ENCODE measurements at regions not wholly inside any gene's neighbourhood (a gene's known extent, or its start where the extent isn't known, plus 50 kb on each side); places are given as distances from the start of the nearest gene placed in this dataset.
"Not testable (repeated sequence)": the region's sequence is repeated elsewhere in the genome, so short reads cannot be mapped to it uniquely, and the experiment has no call there.

DNA sequence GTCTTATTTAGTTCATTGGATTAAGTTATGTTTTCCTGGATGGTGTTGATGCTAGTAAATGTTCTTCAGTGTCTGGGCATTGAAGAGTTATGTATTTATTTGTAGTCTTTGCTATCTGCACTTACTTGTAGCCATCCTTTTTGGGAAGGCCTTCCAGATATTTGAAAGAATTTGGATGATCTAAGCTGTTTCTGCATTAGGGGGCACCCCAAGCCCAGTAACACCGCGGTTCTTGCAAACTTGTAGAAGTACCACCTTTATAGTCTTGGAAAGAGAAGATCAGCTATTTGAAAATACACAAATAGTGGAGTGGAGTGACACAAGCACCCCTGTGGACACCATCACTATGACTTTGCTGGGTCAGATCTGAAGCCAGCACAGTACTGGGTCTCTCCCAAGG, 175.9 kb upstream of the KIF2B start:
- DNase-seq (ENCODE audit: missing footprints) (no peak), ATAC-seq (no peak)
- intact Hi-C loops (cut with DNase I) = no loop called here

DNA sequence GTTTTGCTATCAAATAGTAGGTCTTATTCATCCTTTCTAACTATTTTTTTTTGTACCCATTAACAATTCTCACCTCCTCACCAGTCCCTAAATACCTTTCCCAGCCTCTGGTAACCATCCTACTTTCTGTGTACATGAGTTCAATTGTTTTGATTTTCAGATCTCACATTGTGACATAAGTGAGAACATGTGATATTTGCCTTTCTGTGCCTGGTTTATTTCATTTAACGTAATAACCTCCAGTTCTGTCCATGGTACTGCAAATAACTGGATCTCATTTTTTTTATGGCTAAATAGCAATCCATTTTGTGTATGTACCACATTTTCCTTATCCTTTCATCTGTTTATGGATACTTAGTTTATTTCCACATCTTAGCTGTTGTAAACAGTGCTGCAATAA, 181.9 kb upstream of the KIF2B start:
- ATAC-seq (no peak), DNase-seq (ENCODE audit: missing footprints) (no peak)
- intact Hi-C loops (cut with DNase I) = no loop called here

DNA sequence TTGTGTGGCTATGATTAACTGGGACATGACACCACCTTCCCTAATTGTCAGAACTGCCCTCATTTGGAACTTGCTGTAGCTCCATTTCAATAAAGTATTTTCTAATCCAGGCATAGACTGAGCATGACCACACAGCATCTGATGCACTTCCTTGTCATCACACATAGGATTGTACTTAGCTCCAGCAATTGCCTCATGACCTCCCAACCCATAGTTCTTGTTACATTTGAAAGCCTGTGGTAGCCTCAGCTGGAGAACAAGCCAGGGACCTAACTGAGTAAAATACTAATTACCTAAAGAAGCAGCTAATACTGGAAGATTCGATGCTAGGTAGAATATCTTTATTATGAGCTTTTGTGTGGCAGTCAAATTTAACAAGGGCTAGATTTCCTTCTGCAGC, 187.3 kb upstream of the KIF2B start:
- no peak for ATAC-seq
- DNase-seq (ENCODE audit: missing footprints) = no peak
- intact Hi-C loops (cut with DNase I) = no loop called here

DNA sequence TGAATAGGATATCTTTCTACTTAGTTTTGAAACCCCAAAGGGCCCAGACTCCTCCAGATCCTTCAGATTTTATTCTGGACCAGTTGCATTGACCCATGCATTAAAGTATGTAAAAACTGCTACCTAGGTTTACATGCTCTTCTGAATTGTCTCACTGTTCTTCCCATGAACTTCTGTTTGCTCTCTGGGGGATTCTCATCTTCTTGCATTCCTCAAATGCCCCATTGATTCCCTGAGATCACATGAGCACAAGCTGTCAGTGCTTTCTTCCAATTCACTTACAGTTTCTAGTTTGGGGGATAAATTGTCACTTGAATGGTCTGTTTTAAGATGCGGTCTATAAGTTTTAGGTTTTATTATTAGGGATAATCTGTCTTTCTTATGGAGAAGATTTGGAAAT, 188.9 kb upstream of the KIF2B start:
- intact Hi-C loops (cut with DNase I) = no loop called here
- ATAC-seq (no peak), DNase-seq (ENCODE audit: missing footprints) (no peak)

DNA sequence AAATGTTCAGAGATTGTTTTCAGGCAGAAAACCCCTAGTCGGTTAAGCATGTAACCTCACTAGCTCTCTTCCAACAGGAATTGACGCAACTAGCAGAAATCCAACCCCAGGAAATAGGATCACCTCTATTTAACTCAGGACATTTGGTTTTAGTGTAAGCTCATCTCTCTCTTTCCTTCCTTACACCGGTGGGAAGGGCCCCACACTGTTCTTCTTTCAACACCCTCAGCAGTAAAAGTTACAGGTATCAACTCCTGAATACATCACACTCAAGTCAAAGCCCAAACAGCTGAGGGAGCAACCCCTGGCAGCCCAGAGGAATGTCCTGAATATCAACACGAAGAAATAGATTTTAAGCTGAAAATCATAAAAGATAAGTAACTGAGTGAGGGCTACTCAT, 191.2 kb upstream of the KIF2B start:
- no peak for DNase-seq (ENCODE audit: missing footprints)
- intact Hi-C loops (cut with DNase I) = no loop called here
- no peak for ATAC-seq

DNA sequence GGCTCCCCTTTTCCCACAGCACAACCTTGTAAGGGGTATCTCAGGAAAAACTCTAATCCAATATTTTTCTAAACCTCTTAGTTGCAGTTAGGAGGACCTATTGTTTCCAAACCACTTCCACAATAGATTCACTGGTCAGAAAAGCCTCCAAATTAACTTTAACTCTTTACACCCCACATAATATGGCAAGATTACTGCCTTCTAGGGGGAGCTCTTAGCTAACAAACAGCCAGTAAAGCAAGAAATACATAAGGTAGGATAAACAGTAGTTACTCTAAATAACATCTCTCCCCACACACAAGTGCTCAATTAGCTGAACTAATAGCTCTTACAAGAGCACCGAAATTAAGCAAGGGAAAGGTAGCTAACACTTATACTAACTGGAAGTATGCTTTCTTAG, 192.1 kb upstream of the KIF2B start:
- ATAC-seq (no peak), DNase-seq (ENCODE audit: missing footprints) (no peak)
- intact Hi-C loops (cut with DNase I) = no loop called here

DNA sequence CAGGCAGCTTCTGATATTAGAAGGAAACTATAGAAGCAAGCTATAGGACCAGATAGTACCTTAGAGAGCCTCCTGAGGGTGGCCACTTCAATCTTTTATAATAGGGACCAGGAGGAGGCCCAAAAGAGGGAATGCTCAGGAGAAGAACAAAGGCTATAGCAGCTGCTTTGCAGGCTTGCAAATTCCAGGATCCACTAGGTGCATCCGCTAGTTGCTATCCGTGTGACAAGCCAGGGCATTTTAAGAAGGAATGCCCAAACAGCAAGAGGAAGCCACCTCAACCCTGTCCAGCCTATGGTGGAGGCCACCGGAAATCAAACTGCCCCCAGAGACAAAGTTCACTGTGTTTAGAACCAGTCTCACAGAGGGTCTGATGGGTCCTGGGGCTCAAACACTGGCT, 192.6 kb upstream of the KIF2B start:
- no peak for ATAC-seq
- no peak for DNase-seq (ENCODE audit: missing footprints)
- intact Hi-C loops (cut with DNase I) = no loop called here

DNA sequence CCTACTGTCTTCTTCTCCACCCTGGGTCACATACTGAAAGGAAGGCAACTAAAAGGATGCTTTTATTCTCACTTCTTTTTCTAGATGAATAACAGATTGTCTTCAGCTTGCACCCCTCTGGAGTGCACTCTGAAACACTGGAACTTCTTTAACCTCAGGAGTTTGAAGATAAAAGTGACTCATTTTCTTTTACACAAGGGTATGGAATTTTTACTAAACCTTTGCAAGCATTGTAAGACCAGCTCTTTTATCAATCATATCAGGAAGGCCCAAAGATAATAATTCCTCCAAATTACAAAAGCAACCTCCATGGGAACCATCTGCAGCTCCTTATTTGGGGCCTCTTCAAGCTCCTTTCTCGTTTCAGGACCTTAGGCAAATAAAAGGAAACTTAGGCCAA, 193.5 kb upstream of the KIF2B start:
- DNase-seq (ENCODE audit: missing footprints) (no peak), ATAC-seq (no peak)
- intact Hi-C loops (cut with DNase I) = no loop called here

DNA sequence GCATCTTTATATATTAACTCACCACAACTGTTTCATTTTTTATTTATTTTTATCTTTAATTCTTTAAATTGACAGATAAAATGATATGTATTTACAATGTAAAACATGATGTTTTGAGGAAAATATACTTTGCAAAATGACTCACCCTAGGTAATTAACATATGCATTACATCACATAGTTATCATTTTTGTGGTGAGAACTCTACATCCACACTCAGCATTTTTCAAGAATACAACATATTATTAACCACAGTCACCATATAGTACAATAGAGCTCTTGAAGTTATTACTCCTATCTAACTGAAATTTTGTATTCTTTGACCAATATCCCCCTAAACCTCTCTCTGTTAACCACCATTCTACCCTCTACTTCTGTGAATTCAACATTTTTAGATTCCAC, 194.7 kb upstream of the KIF2B start:
- ATAC-seq (no peak), DNase-seq (ENCODE audit: missing footprints) (no peak)
- intact Hi-C loops (cut with DNase I) = no loop called here

DNA sequence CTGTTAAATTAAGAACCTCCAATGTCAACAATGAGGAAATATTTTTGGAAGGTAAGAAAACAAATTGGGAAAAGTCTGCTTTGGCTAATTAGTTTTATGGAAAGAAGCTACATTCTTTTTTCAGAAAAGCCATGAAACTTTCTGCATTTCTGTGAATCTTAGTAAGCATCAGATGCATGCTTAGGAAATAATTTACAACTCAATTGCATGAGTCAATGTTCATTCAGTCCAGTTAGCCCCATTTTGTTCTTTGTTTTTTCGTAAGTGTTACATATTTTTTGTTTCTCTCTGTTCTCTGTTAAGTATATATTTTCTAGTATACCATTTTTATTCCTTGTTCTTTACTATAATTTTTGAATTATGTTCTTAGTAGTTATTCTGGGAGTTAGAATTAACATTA, 195.2 kb upstream of the KIF2B start:
- no peak for ATAC-seq
- intact Hi-C loops (cut with DNase I) = no loop called here
- no peak for DNase-seq (ENCODE audit: missing footprints)

DNA sequence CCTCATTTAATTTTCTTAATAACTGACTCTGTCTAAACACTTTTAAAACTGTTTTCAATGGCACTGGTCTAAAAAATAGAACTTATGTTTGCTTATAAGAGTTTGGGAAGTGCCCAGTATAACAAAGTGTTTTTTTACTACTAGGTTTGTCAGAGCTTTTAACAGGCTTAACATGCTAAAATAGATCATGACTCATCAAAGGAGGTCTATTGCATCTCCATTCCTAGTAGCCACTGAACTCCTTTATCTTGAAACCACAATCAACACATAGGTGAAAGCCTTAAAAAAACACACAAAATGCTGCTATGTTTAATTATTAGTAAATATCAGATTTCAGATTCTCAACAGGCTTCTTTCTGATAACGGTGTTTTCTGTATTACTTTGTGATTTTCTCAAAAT, 196.4 kb upstream of the KIF2B start:
- intact Hi-C loops (cut with DNase I) = no loop called here

DNA sequence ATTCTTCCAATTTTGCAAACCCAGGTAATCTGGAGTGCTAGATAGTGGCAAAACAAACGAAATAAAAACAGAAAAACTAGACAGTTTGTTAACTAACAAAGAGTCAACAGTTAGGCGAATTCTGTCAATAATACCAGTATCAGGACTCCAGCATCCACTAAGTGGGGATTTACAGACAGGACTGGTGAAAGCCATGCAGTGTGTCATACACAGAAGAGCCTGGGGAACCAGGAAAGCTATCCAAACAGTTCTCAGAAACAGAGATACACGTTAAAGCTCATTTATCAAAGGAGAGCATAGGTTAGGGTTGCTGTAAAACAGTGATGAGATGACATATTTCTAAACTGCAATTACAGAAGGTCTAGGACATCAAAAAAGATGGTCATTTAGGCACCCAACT, 203.7 kb upstream of the KIF2B start:
- ATAC-seq = no peak
- intact Hi-C loops (cut with DNase I) = no loop called here
- no peak for DNase-seq (ENCODE audit: missing footprints)

More for the DNA sequence above, 196.4 kb upstream of the KIF2B start:
- ATAC-seq (no peak), DNase-seq (ENCODE audit: missing footprints) (no peak)

DNA sequence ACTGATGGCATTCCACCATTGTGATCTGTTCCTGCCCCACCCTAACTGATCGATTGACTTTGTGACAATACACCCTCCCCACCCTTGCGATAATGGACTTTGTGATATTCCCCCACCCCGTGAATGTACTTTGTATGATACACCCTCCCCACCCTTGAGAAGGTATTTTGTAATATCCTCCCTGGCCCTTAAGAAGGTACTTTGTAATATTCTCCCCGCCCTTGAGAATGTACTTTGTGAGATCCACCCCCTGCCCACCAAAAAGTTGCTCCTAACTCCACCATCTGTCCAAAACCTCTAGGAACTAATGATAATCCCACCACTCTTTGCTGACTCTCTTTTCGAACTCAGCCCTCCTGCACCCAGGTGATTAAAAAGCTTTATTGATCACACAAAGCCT, 214.5 kb upstream of the KIF2B start:
- ATAC-seq; intact Hi-C loops (cut with DNase I); DNase-seq (ENCODE audit: missing footprints): not testable (repeated sequence)

DNA sequence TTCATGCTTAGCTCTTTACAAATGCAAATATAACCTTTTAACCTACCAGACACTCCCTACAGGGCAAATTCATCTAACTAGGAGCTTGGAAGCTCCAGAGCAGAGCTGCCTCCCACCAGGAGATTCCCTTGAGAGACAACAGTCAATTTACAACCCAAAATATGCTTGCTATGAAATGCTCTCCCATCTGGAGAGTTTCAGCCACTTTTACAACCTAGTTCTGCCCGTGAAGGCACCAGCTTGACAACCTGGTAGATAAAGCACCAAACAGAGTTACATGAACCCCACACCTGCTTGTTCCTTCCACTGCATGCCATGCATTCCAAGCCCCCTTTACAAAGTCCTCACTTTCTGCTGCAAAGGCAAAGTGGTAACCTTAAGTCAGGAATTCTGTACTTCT, 215.3 kb upstream of the KIF2B start:
- intact Hi-C loops (cut with DNase I) = no loop called here
- DNase-seq (ENCODE audit: missing footprints) (no peak), ATAC-seq (no peak)

DNA sequence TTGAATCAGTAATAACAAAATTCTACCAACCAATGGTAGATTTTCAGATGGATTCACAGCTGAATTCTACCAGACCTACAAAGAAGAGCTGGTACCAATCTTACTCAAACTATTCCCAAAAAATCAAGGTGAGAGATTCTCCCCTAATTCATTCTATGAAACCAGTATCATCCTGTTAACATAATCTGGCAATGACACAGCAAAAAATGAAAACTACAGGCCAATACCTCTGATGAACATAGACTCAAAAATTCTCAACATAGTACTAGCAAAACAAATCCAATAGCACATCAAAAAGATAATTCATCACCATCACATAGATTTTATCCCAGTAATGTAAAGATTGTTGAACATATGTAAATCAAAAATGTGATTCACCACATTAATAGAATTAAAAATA, 234.4 kb upstream of the KIF2B start:
- DNase-seq (ENCODE audit: missing footprints) (no peak), ATAC-seq (no peak)
- intact Hi-C loops (cut with DNase I) = no loop called here

DNA sequence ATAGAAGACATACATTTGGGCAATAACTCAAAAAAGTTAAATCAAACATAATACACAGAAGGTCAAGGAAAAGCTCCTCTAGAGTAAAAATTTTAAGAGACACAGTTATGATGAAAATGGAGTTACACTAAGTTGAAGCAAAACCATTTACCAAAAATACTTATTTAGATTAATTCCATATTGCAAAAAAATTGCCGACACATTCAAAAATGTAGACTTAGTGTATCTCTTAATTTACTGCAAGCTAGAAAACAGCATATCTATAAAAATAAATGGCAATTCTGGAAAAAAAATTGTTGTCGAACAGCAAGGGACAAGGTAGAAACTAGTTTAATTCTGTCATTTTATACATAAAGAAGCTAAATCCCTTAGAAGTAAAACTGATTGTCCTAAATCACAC, 248.7 kb upstream of the KIF2B start:
- ATAC-seq = no peak
- intact Hi-C loops (cut with DNase I) = no loop called here

DNA sequence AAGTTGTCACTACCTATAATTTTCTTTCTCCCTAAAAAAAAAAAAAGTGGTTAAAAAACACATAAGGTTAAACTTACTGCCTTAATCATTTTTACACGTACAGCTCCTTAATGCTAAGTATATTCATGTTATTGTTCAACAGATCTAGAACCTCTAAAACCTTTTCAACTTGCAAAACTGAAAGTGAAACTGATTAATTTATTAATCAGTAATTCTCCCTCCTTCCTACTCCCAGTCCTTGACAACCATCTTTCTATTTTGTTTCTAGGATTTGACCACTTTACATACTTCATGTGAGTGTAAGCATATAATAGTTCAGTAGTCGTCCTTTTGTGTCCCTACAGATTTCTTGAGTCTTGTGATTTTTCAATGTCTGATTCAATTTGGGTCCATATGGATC, 251.4 kb upstream of the KIF2B start:
- ATAC-seq (no peak), DNase-seq (ENCODE audit: missing footprints) (no peak)
- intact Hi-C loops (cut with DNase I) = no loop called here

More for the DNA sequence above, 248.7 kb upstream of the KIF2B start:
- DNase-seq (ENCODE audit: missing footprints) = no peak

DNA sequence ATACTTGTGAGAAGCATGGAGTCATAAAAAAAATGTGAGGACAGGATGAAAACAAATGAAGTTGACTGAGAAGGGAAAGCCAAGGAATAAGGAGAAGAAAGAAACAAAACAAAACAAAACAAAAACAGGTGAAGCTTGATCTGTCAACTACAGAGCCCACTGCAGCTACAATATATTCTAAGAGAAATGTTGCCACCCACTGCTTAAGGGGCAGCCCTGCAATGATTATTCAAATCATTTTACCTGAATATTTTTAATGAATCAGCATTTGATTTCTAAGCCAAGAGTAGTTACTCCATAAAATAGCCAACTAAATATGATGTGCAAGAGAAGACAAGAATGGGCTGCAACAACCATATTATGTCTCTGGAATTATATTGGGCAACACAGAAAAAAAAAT, 252.0 kb upstream of the KIF2B start:
- ATAC-seq (no peak), DNase-seq (ENCODE audit: missing footprints) (no peak)
- intact Hi-C loops (cut with DNase I) = no loop called here

DNA sequence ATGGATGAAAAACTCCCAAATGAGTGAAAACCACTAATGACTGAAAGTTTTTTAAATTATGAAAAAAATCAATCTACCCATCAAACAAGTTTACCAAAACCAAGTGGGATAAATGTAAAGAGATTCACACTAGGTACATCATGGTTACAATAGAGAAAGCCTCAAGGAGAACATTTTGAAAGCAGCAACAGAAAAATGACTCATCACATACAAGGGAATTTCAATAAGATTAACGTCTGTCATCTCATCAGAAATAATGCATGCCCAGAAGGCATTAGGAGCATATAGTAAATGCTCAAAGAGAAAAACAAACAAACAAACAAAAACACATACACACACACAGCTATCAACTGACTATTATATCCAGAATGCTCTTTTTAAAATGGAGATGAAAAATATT, 261.8 kb upstream of the KIF2B start:
- ATAC-seq (no peak), DNase-seq (ENCODE audit: missing footprints) (no peak)
- intact Hi-C loops (cut with DNase I) = no loop called here

DNA sequence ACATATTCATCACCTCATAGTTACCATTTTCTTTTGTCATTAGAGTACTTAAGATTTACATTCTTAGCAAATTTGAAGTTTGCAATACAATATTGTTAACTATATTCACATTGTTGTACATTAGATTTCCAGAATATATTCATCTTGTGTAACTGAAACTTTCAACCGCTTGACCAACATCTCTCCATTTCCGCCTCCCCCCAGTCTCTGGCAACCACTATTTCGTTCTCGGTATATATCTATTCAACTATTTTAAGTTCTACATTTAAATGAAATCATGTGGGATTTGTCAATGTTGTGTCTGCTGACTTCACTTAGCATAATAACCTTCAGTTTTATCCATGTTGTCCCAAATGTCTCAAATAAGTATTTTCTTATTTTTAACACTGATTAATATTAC, 274.5 kb upstream of the KIF2B start:
- DNase-seq (ENCODE audit: missing footprints) = no peak
- intact Hi-C loops (cut with DNase I) = no loop called here
- ATAC-seq = no peak

DNA sequence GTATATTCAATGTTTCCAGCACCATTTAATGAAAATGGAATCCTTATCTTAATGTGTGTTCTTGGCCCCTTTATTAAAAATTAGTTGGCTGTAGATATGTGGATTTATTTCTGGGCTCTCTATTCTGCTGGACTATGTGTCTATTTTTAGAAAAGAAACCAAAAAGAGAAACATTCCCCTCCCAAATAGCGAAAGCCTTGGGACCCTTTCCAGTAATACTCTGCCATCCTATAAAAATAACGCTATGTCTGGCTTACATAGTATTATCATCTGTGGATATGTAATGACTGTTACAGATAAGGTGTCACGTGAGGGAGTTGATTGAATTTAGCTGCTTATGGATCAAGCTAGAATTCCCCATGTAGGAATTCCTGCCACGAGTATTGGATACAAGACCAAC, 279.3 kb upstream of the KIF2B start:
- DNase-seq (ENCODE audit: missing footprints) (no peak), ATAC-seq (no peak)
- intact Hi-C loops (cut with DNase I) = no loop called here

DNA sequence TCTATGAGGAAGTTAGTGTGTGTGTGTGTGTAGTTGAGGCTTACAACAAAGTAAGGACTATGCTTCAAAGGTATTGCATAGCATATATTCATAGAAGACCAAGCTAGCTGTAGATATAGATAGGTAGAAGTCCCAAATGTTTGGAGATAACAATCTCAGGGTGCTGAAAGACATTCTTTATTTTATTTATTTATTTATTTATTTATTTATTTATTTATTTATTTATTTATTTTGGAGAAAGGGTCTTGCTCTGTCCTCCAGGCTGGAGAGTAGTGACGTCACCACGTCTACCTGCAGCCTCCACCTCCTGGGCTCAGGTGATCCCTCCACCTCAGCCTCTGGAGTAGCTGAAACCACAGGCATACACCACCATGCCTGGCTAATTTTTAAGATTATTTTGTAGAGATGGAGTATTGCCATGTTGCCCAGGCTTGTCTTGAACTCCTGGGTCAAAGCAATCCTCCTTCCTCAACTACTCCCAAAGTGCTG, 284.6 kb upstream of the KIF2B start:
- intact Hi-C loops (cut with DNase I) = no loop called here
- DNase-seq (ENCODE audit: missing footprints) (no peak), ATAC-seq (no peak)

Measured in Right ventricle myocardium inferior (tissue), 1 donor.